HG03175 (cell line): ENCODE measurements at regions not wholly inside any gene's neighbourhood (a gene's known extent, or its start where the extent isn't known, plus 50 kb on each side); places are given as distances from the start of the nearest gene placed in this dataset.
"Not testable (repeated sequence)": the region's sequence is repeated elsewhere in the genome, so short reads cannot be mapped to it uniquely, and the experiment has no call there.

Experiments used
- ATAC-seq: cut with Tn5 transposase; IDR thresholded peaks from one replicate; pipeline ENCODE4 v1.9.1; 2021; ENCODE audit warnings: mild to moderate bottlenecking, moderate library complexity; ENCODE audit not compliant: unreplicated experiment

DNA sequence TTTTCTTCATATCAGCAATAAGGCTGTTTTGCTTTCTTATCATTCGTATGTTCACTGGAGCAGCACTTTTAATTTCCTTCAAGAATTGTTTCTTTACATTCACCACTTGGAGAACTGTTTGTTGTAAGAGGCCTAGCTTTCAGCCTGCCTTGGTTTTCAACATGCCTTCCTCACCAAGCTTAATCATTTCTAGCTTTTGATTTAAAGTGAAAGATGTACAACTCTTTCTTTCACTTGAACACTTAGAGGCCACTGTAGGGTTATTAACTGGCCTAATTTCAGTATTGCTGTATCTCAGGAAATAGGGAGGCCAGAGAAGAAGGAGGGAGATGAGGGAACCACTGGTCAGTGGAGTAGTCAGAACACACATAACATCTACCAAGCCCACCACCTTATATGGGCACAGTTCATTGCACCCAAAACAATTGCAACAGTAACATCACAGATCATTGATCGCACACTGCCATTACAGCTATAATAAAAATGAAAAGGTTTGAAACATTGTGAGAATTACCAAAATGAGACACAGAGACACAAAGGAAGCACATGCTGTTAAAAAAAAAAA, 181.4 kb upstream of the TUBA3C start:
- ATAC-seq, result peak; percentile 64

DNA sequence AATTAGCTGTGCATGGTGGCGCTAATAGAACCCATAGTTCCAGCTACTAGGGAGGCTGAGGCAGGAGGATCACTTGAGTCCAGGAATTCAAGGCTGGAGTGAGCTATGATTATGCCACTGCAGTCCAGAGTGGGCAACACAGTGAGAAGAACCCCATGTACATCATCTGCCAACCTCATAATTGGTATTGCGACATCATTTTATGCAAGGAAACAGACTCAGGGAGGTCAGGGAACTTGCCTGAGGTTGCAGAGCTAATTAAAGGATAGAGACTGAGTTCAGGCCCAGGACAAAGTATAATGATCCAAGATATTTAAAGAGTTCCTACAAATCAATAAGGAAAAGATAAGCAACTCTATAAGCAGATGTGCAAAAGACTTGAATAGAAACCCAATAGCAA, 178.1 kb upstream of the TUBA3C start:
- not testable (repeated sequence) for ATAC-seq

DNA sequence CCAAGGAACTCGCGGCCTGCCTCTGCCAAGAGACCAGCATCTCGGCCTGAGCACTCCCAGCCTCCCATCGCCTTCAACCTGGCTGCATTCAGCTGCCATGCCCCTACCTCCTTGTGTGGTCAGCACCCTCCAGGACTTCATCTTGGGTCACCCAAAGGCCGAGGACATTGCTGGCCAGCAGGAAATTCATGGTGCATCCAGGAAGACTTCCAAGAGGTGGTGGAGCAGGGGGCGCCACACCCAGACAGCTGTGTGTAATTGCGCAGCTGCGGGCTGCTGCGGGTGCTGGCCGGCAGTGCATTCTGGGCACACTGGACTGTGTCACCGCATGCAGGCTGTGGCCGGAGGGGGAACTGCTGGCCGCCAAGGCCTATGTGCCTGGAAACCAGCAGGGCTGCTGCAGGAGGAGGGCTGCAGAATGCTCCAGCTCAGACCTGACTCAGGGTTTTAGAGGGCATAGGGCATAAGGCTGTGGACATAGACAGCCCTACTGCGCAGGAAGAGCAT, 164.3 kb upstream of the TUBA3C start:
- ATAC-seq, result no peak

DNA sequence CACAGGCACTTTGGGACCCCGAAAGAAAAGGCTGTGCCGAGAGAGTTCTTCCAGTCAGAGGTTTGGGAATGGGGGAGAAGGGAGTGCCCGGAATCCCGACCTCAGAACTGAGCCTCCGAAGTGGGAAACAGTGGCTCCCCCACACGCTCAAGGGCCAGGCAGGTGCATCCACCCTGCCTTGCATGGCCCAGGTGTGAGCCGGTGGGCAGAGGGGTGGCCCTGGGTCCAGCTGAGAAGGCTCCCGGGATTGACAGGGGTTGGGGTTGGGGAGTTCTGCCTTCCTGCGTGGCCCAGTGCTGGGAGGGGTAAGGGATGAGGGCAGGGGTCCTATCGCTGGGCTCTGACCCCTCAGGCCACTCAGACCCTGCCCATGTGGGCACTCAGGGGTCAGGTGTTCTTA, 163.5 kb upstream of the TUBA3C start:
- peak; percentile 22 for ATAC-seq

DNA sequence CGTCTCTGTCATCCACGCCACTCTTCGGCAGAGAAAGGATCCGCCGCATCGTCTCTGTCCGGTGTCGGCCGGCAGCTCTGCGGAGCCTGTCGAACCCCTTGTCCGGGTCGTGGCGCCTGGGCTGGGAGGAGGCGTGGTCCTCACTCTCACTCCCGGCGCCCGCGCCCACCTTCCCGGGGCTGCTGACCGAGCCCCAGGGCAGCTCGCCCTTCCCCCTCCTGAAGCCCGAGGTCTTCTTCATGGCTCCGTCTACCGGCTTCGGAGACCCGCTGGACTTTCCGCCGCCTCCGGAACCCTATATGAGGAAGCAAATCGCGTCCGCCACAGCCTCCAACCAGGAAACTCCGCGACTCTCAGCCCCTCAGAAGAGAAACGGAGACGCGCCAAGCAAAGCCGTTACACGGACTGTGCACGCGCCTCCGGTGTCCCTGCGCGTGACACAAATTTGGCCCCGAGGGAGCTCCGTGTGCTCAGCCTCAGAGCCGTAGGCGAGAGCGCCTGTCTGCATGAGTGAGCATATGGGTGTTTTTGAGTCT, 163.0 kb upstream of the TUBA3C start:
- peak; percentile 86 for ATAC-seq

DNA sequence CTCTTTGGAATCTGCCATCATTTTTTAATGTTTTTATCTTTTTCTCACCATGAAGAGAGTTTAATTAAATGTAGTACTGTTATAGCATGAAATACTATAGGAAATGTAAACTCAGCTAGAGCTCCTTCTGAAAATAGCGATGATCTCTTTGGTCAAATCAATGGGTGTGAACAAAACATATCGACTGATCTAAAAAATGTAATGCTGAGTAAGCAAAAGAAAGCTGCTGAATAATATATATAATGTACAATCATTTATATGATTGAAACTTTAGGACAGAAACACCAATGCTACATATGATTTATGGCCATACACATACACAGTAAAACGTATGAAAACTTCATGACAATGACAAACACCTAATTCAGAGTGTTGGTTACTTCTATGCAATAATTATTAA, 150.8 kb upstream of the TUBA3C start:
- no peak for ATAC-seq

DNA sequence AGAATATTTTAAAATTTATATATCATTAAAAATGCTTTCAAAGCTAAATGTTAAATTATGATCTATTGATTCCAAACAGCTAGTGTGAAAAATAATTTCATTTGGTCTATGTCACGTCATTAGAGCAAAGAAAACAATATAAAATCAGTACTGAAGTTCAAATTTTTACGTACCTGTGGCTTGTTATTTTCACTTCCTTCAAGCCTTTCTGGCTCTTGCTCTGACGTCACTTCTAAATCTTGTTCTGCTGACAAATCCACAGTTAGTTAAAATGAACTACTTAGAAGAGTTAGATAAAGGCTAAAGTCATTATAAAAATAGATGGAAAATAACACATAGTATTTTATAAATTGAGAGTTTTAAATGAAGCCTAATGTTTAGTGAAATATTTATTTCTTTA, 147.7 kb upstream of the TUBA3C start:
- ATAC-seq, result no peak

DNA sequence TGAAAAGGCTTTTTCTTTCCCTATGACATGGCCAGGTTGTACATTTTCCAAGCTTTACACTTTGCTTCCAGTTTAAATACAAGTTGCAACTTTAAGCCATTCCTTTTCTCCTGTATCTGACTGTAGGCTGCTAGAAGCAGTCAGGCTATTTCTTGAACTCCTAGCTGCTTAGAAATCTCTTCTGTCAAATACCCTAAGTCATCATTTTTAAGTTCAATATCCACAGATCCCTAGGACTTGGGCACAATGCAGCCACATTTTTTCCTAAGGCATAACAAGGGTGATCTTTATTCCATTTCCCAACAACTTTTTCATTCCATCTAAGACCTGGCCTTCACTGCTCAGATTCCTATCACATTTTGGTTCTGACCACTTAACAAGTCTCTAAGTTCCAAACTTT, 142.7 kb upstream of the TUBA3C start:
- ATAC-seq, result no peak

DNA sequence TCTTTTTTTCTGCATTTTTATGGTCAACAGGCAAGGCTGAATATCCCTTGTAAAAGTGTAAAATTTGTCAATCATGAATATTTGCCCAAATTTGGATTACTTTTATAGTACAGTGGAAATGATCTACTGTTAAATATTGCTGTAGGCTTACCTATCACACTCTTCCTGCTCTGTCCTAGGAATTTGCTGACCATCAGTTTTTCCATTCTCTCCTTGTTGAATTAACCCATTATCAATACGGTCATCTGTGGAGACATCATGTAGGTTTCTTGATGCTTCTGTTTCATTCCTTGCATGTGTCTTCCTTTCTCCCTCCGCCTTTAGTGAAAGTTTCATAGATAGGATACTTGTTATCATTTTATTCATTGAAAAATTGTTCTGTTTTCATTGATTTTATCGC, 139.6 kb upstream of the TUBA3C start:
- ATAC-seq, result no peak

DNA sequence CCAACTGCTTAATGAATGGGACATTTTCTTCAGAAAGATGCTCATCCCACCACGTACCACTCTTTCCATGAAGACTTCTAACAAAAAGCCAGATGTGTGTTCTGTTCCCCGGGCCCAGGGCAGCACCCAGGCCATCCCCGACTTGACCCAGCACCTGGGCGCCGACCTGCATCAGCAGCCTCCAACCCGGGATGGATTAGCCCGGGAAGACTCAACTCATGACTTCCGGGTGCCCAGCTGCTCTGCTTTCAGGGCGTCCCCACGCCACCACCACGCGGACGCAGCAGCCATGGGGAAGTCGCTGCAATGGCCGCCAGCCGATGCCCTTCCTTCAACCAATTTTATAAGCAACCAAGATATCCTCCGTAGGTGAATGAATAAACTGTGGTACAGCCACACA, 123.8 kb upstream of the TUBA3C start:
- ATAC-seq, result no peak

DNA sequence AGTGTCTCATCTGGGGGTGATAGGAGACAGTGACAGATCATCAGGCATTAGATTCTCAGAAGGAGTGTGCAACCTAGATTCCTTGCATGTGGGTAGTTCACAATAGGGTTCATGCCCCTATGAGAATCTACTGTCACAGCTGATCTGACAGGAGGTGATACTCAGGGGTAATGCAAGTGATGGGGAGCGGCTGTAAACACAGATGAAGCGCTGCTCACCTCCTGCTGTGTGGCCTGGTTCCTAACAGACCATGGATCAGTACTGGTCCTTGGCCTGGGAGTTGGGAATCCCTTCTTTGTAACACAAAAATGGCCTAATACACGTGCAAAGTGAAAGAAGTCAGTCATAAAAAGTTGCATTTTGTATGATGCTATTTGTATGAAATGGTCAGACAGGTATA, 107.6 kb upstream of the TUBA3C start:
- no peak for ATAC-seq

DNA sequence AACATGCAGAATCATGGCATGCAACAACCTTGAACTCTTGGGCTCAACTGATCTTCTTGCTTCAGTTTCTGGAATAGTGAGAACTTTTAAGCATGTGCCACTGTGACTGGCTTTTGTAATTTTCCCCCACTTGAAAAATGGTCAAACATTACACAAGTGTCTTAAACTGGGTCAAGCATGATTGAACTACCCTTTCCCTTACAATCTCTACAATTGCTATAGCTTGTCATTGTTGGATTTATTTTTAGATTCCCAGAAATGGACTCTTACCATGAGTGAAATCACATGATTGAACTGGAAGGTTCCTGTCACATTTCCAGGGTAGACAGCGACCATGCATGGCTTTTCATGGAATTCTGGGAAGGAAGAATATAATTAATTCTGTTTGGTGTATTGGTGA, 102.2 kb upstream of the TUBA3C start:
- no peak for ATAC-seq

DNA sequence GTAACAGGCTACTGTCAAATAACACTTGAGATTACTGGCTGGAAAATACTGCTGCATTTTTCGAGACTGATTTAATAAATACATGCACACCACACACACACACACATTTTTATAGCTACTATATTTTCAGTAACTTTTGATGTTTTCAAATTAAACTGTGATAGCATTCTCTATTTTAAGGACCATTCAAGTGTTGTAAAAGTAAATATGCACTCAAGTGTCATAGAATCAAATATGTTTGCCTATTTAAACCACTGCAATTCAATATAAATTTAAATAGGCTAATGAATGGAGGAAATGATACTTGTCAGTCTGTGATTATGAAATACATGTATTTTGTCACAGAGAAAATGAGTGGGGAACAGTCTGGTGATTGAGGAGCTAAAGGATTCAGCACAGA, 86.7 kb upstream of the TUBA3C start:
- ATAC-seq, result no peak

DNA sequence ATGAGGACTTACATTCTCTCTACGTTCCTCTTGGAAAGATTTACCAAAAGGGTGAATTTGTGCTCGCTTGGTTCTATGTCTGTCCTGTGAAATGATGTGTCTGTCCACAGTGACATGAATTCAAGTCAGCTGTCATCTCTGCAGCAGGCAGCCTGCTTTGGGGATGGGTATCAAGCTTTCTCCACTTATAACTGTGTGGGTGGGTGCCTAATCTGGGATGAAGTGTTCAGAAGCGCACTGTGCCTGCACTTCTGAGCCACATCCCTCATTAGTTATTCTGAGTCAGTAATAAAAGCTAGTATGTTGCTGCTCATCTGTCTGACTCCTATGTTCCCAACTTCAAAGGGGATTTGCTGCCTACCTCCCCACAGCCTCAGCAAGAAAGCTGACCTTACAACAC, 86.1 kb upstream of the TUBA3C start:
- ATAC-seq, result no peak

DNA sequence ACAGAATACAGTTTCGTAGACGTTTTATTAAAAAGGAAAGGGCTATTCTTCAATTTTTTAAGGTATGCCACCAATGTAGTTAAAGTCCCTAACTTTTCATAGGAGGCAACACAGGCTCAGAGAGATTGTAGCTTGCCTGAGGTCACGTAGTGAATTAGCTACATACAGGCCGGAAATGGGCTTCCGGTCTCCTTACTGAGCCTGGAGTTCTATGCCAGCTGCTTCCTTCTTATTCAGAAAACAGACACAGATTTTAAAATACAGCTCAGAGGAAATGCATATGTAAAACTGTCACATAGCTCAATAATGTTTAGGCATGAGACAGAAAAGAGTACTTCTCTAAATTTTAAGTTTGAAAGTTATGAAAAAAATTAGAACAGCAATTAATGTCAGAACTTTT, 85.4 kb upstream of the TUBA3C start:
- ATAC-seq, result no peak

DNA sequence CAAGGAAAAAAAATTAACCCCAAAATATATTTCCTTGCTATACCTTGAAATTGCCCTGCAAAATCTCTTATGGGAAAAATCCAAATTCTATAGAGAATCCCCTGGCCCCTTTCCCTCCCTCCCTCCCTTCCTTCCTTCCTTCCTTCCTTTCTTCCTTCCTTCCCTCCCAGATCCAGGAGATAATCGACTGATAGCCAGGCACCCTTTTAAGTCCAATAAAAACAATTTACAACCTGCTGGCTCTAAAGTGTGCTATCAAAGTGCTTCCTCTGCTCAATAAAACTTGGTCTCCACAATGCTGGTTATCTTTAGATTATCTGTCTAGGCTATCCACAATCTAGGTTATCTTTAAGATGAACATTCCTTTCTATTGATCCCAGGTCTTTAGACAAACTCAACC, 83.1 kb upstream of the TUBA3C start:
- ATAC-seq, result no peak

DNA sequence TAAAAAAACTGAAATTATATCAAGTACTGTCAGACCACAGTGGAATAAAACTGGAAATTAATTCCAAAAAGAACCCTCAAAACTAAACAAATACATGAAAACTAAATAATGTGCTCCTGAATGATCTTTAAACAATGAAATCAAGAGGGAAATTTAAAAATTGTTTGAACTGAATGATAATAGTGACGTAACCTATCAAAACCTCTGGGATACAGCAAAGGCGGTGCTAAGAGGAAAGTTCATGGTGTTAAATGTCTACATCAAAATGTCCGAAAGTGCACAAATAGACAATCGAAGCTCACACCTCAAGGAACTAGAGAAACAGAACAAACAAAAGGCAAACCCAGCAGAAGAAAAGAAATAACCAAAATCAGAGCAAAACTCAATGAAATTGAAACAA, 70.8 kb upstream of the TUBA3C start:
- no peak for ATAC-seq

DNA sequence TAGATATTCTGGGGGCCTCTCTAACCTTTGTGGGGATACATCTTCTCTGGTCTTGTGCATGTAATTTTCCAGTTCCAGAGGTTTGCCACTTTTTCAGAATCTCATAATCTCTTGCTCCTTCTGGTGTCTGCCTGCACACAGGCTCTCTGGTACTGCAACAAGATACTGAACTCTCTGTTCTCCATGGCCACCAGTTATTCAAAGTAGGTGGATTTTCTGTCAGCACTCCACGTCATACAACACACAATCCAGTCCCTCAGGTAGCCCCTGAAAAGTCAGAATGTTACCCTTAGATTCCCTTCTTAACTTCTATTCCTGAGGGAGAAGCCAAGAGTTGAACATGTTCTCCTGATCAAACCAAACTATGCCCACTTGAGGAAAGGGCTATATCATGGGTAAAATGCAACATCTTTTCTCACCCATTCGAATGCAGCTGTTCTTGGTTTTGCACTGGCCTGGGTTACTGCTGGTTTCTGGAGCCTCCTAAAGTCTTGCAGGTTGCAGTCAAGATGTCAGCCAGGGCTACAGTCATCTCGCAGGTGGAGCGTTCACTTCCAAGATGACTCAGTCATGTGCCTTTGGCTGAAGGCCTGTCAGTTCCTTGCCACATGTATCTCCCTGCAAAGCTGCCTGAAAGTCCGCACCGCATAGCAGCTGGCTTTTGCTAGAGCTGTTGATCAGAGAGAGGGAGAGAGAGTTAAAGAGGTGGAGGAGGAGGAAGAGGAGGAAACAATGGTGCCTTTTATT, 57.7 kb upstream of the TUBA3C start:
- ATAC-seq, result no peak
